AG04449 (cell line): ENCODE measurements at regions not wholly inside any gene's neighbourhood (a gene's known extent, or its start where the extent isn't known, plus 50 kb on each side); places are given as distances from the start of the nearest gene placed in this dataset.

ENCODE experiments used
- CTCF ChIA-PET: fragments of 350-600 bp; formaldehyde crosslinking; extraction: SDS; loops from one replicate; lab custom pipeline; 2021; ENCODE audit warnings: antibody characterized with exemption; lab: Yijun Ruan, JAX
- POLR2A ChIA-PET: fragments of 400-600, 350-600 bp; formaldehyde crosslinking; extraction: SDS; loops from one replicate; lab custom pipeline; 2020; ENCODE audit warnings: antibody characterized with exemption, inconsistent platforms; lab: Yijun Ruan, JAX
- DNase-seq: peaks from one replicate; pipeline ENCODE4 v3.0.0-alpha.2; 2010; ENCODE audit warnings: low read depth, low spot score
- H3K4me3 ChIP-seq: 2 replicates; pipeline ENCODE4 v1.5.1; 2011; ENCODE audit warnings: low read depth, mild to moderate bottlenecking, control low read depth, low read length
- CTCF ChIP-seq: IDR thresholded peaks from one replicate; pipeline ENCODE4 v1.5.1; 2011; ENCODE audit warnings: mild to moderate bottlenecking, moderate library complexity, low read length, control low read depth, inconsistent platforms; ENCODE audit not compliant: insufficient read depth; ENCODE audit errors: missing control alignments

GRCh38 chr6:125544819-125545218, 204.6 kb upstream of the HEY2 start:
- DNase-seq, result no peak
- ChIA-PET POLR2A (no interaction called here), CTCF (no interaction called here)
- H3K4me3 ChIP-seq, result no peak overlapping the region
- no peak for TF ChIP-seq CTCF

GRCh38 chr6:125546841-125547251, 202.6 kb upstream of the HEY2 start:
- DNase-seq, result no peak
- CTCF ChIA-PET, result no interaction called here
- POLR2A ChIA-PET, result no interaction called here

GRCh38 chr6:125547381-125547780, 202.1 kb upstream of the HEY2 start:
- no peak for DNase-seq
- TF ChIP-seq CTCF, result no peak
- ChIA-PET CTCF (no interaction called here), POLR2A (no interaction called here)
- no peak overlapping the region for H3K4me3 ChIP-seq

More at GRCh38 chr6:125546841-125547251, 202.6 kb upstream of the HEY2 start:
- no peak overlapping the region for H3K4me3 ChIP-seq
- TF ChIP-seq CTCF, result no peak

- CTCF ChIA-PET, result no interaction called here
- H3K4me3 ChIP-seq, result no peak overlapping the region
- DNase-seq, result no peak
- POLR2A ChIA-PET, result no interaction called here
- TF ChIP-seq CTCF, result no peak
Measured at GRCh38 chr6:125549202-125549884, 200.1 kb upstream of the HEY2 start.

- DNase-seq, result no peak
- H3K4me3 ChIP-seq, result no peak overlapping the region
- ChIA-PET CTCF (no interaction called here), POLR2A (no interaction called here)
- TF ChIP-seq CTCF, result no peak
Measured at GRCh38 chr6:125550892-125551291, 198.5 kb upstream of the HEY2 start.

- no peak for DNase-seq
- ChIA-PET CTCF (no interaction called here), POLR2A (no interaction called here)
- no peak overlapping the region for H3K4me3 ChIP-seq
- TF ChIP-seq CTCF, result no peak
Measured at GRCh38 chr6:125552819-125553218, 196.6 kb upstream of the HEY2 start.
